ENCODE measurements at regions not wholly inside any gene's neighbourhood (a gene's known extent, or its start where the extent isn't known, plus 50 kb on each side); places are given as distances from the start of the nearest gene placed in this dataset.

- Mint-ChIP-seq H3K27ac (ENCODE audit: unreplicated experiment) (no peak overlapping the region), H3K4me3 (ENCODE audit: unreplicated experiment) (no peak overlapping the region), H3K9me3 (ENCODE audit: unreplicated experiment) (no peaks in the 10 kb centered on the region), H3K36me3 (ENCODE audit: insufficient read depth, unreplicated experiment) (no peaks in the 10 kb centered on the region), H3K4me1 (ENCODE audit: low read depth, unreplicated experiment) (no peaks in the 10 kb centered on the region), H3K27me3 (ENCODE audit: insufficient read depth, unreplicated experiment) (no peaks in the 10 kb centered on the region)
- intact Hi-C loops (cut with micrococcal nuclease; ENCODE audit: unreplicated experiment) = no loop called here
- POLR2A ChIA-PET = no interaction called here
- CTCF ChIA-PET = no interaction called here
- TF ChIP-seq CTCF (IDR thresholded peaks at IDR 0.05; ENCODE audit: insufficient read depth in 1 of 2, low read depth in 1 of 2, low read length in 1 of 2, severe bottlenecking in 1 of 2, unreplicated experiment in 1 of 2) = no peak
- Histone ChIP-seq H3K36me3 (ENCODE audit: control insufficient read depth, insufficient read depth, low read length) (no peaks in the 10 kb centered on the region), H3K4me1 (no peaks in the 10 kb centered on the region), H3K4me3 (ENCODE audit: low read depth, low read length) (no peak overlapping the region), H3K27me3 (replicated peaks; ENCODE audit: control insufficient read depth, insufficient read depth, low read length) (no peaks in the 10 kb centered on the region), H3K9me3 (no peaks in the 10 kb centered on the region)
- no TSS peak for BruUV-seq (replicated peaks)
- no peak for DNase-seq
These were observed 165.2 kb downstream of the VRK1 start for GRCh38 chr14:96962337-96962736.

GRCh38 chr14:96964726-96965415 is 167.7 kb downstream of the VRK1 start:
- Mint-ChIP-seq H3K27ac (ENCODE audit: unreplicated experiment) (no peak overlapping the region), H3K4me1 (ENCODE audit: low read depth, unreplicated experiment) (no peaks in the 10 kb centered on the region), H3K36me3 (ENCODE audit: insufficient read depth, unreplicated experiment) (no peaks in the 10 kb centered on the region), H3K9me3 (ENCODE audit: unreplicated experiment) (no peaks in the 10 kb centered on the region), H3K27me3 (ENCODE audit: insufficient read depth, unreplicated experiment) (no peaks in the 10 kb centered on the region), H3K4me3 (ENCODE audit: unreplicated experiment) (no peak overlapping the region)
- DNase-seq = no peak
- Histone ChIP-seq H3K4me3 (ENCODE audit: low read depth, low read length) (no peak overlapping the region), H3K36me3 (ENCODE audit: control insufficient read depth, insufficient read depth, low read length) (no peaks in the 10 kb centered on the region), H3K27me3 (replicated peaks; ENCODE audit: control insufficient read depth, insufficient read depth, low read length) (no peaks in the 10 kb centered on the region), H3K9me3 (peaks cover 5% of the 10 kb centered on the region; the same call in 1 of the 2 replicates), H3K4me1 (no peaks in the 10 kb centered on the region)
- intact Hi-C loops (cut with micrococcal nuclease; ENCODE audit: unreplicated experiment) = no loop called here
- no TSS peak for BruUV-seq (replicated peaks)
- TF ChIP-seq CTCF (IDR thresholded peaks at IDR 0.05; ENCODE audit: insufficient read depth in 1 of 2, low read depth in 1 of 2, low read length in 1 of 2, severe bottlenecking in 1 of 2, unreplicated experiment in 1 of 2) = no peak
- POLR2A ChIA-PET = no interaction called here
- CTCF ChIA-PET = no interaction called here

GRCh38 chr14:96965885-96966595 is 168.9 kb downstream of the VRK1 start:
- Mint-ChIP-seq H3K36me3 (ENCODE audit: insufficient read depth, unreplicated experiment) (no peaks in the 10 kb centered on the region), H3K27me3 (ENCODE audit: insufficient read depth, unreplicated experiment) (peaks cover 3% of the 10 kb centered on the region), H3K9me3 (ENCODE audit: unreplicated experiment) (no peaks in the 10 kb centered on the region), H3K27ac (ENCODE audit: unreplicated experiment) (no peak overlapping the region), H3K4me3 (ENCODE audit: unreplicated experiment) (no peak overlapping the region), H3K4me1 (ENCODE audit: low read depth, unreplicated experiment) (no peaks in the 10 kb centered on the region)
- Histone ChIP-seq H3K36me3 (ENCODE audit: control insufficient read depth, insufficient read depth, low read length) (no peaks in the 10 kb centered on the region), H3K4me1 (no peaks in the 10 kb centered on the region), H3K4me3 (ENCODE audit: low read depth, low read length) (no peak overlapping the region), H3K27me3 (replicated peaks; ENCODE audit: control insufficient read depth, insufficient read depth, low read length) (no peaks in the 10 kb centered on the region), H3K9me3 (peaks cover 5% of the 10 kb centered on the region; the same call in 1 of the 2 replicates)
- TF ChIP-seq CTCF (IDR thresholded peaks at IDR 0.05; ENCODE audit: insufficient read depth in 1 of 2, low read depth in 1 of 2, low read length in 1 of 2, severe bottlenecking in 1 of 2, unreplicated experiment in 1 of 2) = no peak
- POLR2A ChIA-PET = no interaction called here
- no TSS peak for BruUV-seq (replicated peaks)
- DNase-seq = no peak
- intact Hi-C loops (cut with micrococcal nuclease; ENCODE audit: unreplicated experiment) = no loop called here
- CTCF ChIA-PET = no interaction called here

All from Caco-2 (cell line).